HCT116 (cell line): ENCODE measurements at regions not wholly inside any gene's neighbourhood (a gene's known extent, or its start where the extent isn't known, plus 50 kb on each side); places are given as distances from the start of the nearest gene placed in this dataset.

Experiments used
- ATAC-seq: fragments of 200-7000 bp; cut with Tn5 transposase; 2 replicates; pipeline ENCODE4 v1.9.1; 2020; ENCODE audit warnings: mild to moderate bottlenecking, moderate library complexity
- BruUV-seq: library from RNA; stranded (reverse); fragments of 400-500 nt; replicated peaks from 2 replicates; lab custom pipeline; 2021; lab: Mats Ljungman, UMichigan
- CTCF ChIA-PET: fragments of 300-600 bp; sonication (Branson Sonifier 250); formaldehyde crosslinking; loops from one replicate; lab custom pipeline; 2021; ENCODE audit warnings: antibody characterized with exemption; lab: Charles Lee
- POLR2A ChIA-PET: fragments of 300-600, 350-600 bp; sonication (Branson Sonifier 250); formaldehyde crosslinking; loops from one replicate; lab custom pipeline; 2021; ENCODE audit warnings: antibody characterized with exemption; lab: Charles Lee
- RAD21 ChIA-PET, 2 experiments: fragments of 300-600 bp; sonication (Branson Sonifier 250); formaldehyde crosslinking; loops; one replicate each; lab custom pipeline; 2023; ENCODE audit warnings: low total read pairs in 2 of 2; ENCODE audit not compliant: uncharacterized antibody in 2 of 2, unreplicated experiment in 2 of 2, low non-redundant PET in 1 of 2; lab: Charles Lee
- DNase-seq: peaks from one replicate; pipeline ENCODE4 v3.0.0-alpha.2; 2010; ENCODE audit warnings: low read depth, low spot score
- H2AFZ ChIP-seq: fragments of 200-600 bp; shearing (Covaris generic), sonication (generic); 2 replicates; pipeline ENCODE4 v1.6.1; 2017; ENCODE audit warnings: low read depth, mixed run types, mixed read lengths, antibody characterized with exemption, low read length; ENCODE audit not compliant: poor library complexity, severe bottlenecking
- H3K27ac ChIP-seq: 2 replicates; pipeline ENCODE4 v1.5.1; 2012; ENCODE audit warnings: low read depth, low read length
- H3K27me3 ChIP-seq: fragments of 200-600 bp; sonication (generic); 2 replicates; pipeline ENCODE4 v1.6.1; 2016; ENCODE audit warnings: mixed run types, low read length, mixed read lengths; ENCODE audit not compliant: insufficient read depth
- H3K36me3 ChIP-seq, 2 experiments: fragments of 200-500 bp in 1 of 2; fragments of 200-600 bp in 1 of 2; sonication (Bioruptor generic) in 1 of 2; sonication (generic) in 1 of 2; 2 replicates each; pipeline versions ENCODE4 v1.5.1 to v1.6.1; 2014 to 2016; ENCODE audit warnings: low read length in 2 of 2, inconsistent platforms in 1 of 2, mixed read lengths in 1 of 2, mixed run types in 1 of 2; ENCODE audit not compliant: insufficient read depth in 2 of 2, control insufficient read depth in 1 of 2
- H3K4me1 ChIP-seq, 2 experiments: fragments of 200-600 bp in 1 of 2; sonication (generic) in 1 of 2; 2 replicates each; pipeline versions ENCODE4 v1.5.1 to v1.6.1; 2012 to 2017; ENCODE audit warnings: low read length in 2 of 2, inconsistent platforms in 1 of 2, mild to moderate bottlenecking in 1 of 2, mixed read lengths in 1 of 2, mixed run types in 1 of 2, moderate library complexity in 1 of 2; ENCODE audit not compliant: insufficient read depth in 2 of 2, control insufficient read depth in 1 of 2
- H3K4me2 ChIP-seq: fragments of 200-600 bp; sonication (generic); 2 replicates; pipeline ENCODE4 v1.6.1; 2017; ENCODE audit warnings: mixed run types, low read length, mixed read lengths
- H3K4me3 ChIP-seq, 2 experiments: fragments of 200-600 bp in 1 of 2; sonication (generic) in 1 of 2; replicated peaks in 1 of 2; 2 replicates each; pipeline ENCODE4 v1.5.1; 2011 to 2016; ENCODE audit warnings: low read length in 2 of 2, control low read depth in 1 of 2, low read depth in 1 of 2, mild to moderate bottlenecking in 1 of 2, mixed read lengths in 1 of 2, mixed run types in 1 of 2
- H3K79me2 ChIP-seq: fragments of 200-600 bp; sonication (generic); 2 replicates; pipeline ENCODE4 v1.6.1; 2017; ENCODE audit warnings: mild to moderate bottlenecking, mixed run types, low read length, moderate library complexity, mixed read lengths; ENCODE audit not compliant: insufficient read depth
- H3K9ac ChIP-seq: fragments of 200-600 bp; sonication (generic); 2 replicates; pipeline ENCODE4 v1.6.1; 2016; ENCODE audit warnings: low read length, mixed read lengths
- H3K9me2 ChIP-seq: fragments of 200-600 bp; sonication (generic), shearing (Covaris generic); 2 replicates; pipeline ENCODE4 v1.6.1; 2017; ENCODE audit warnings: mixed run types, mild to moderate bottlenecking, moderate library complexity; ENCODE audit not compliant: insufficient read depth
- H3K9me3 ChIP-seq, 2 experiments: fragments of 200-500 bp in 1 of 2; fragments of 200-600 bp in 1 of 2; sonication (Bioruptor generic) in 1 of 2; sonication (generic) in 1 of 2; 2 replicates each; pipeline ENCODE4 v1.6.1; 2014 to 2017; ENCODE audit warnings: low read length in 2 of 2, mixed read lengths in 2 of 2, inconsistent platforms in 1 of 2, low read depth in 1 of 2, mild to moderate bottlenecking in 1 of 2, mixed run types in 1 of 2, moderate library complexity in 1 of 2; ENCODE audit not compliant: control insufficient read depth in 1 of 2, insufficient read depth in 1 of 2
- H4K20me1 ChIP-seq: fragments of 200-600 bp; sonication (generic), shearing (Covaris generic); 2 replicates; pipeline ENCODE4 v1.6.1; 2017; ENCODE audit warnings: mixed run types, mild to moderate bottlenecking, moderate library complexity; ENCODE audit not compliant: insufficient read depth
- ATF3 ChIP-seq: IDR thresholded peaks from 2 replicates; pipeline ENCODE4 v1.6.1; 2012
- CEBPB ChIP-seq: IDR thresholded peaks from 2 replicates; pipeline ENCODE4 v1.6.1; 2012; ENCODE audit warnings: low read depth
- EZH2 ChIP-seq: fragments of 200-600 bp; sonication (generic); IDR thresholded peaks from 2 replicates; pipeline ENCODE4 v1.6.1; 2017; ENCODE audit warnings: antibody characterized with exemption, mixed run types
- POLR2A ChIP-seq: IDR thresholded peaks from 2 replicates; pipeline ENCODE4 v1.7.0; 2011; ENCODE audit warnings: borderline replicate concordance; ENCODE audit not compliant: insufficient read depth, insufficient read length; ENCODE audit errors: extremely low read depth
- RAD21 ChIP-seq: IDR thresholded peaks from 2 replicates; pipeline ENCODE4 v1.6.1; 2012; ENCODE audit warnings: low read depth, mild to moderate bottlenecking
- SIN3A ChIP-seq: IDR thresholded peaks from 2 replicates; pipeline ENCODE4 v1.6.1; 2012; ENCODE audit warnings: low read depth
- SP1 ChIP-seq: IDR thresholded peaks from 2 replicates; pipeline ENCODE4 v1.6.1; 2012; ENCODE audit warnings: low read depth
- SRF ChIP-seq: IDR thresholded peaks from 2 replicates; pipeline ENCODE4 v1.6.1; 2012; ENCODE audit warnings: low read depth
- ZBTB33 ChIP-seq: IDR thresholded peaks from 2 replicates; pipeline ENCODE4 v1.6.1; 2011; ENCODE audit warnings: mild to moderate bottlenecking, low read length, moderate library complexity; ENCODE audit not compliant: insufficient replicate concordance; ENCODE audit errors: extremely low read depth
- intact Hi-C: fragments of 100-400 bp; cut with micrococcal nuclease; formaldehyde crosslinking; loops from 2 replicates; pipeline ENCODE4 v1.10.0; 2022

- H3K27ac ChIP-seq, result no peak overlapping the region
- POLR2A ChIA-PET, result no interaction called here
- no peak overlapping the region for H2AFZ ChIP-seq
- DNase-seq, result no peak
- no peaks in the 10 kb centered on the region for H3K79me2 ChIP-seq
- no peaks in the 10 kb centered on the region for H3K36me3 ChIP-seq
- H3K27me3 ChIP-seq, result no peaks in the 10 kb centered on the region; the same call in 1 of the 2 replicates
- no peak overlapping the region for H3K4me3 ChIP-seq
- BruUV-seq, result no TSS peak
- RAD21 ChIA-PET, result no interaction called here
- no peak overlapping the region for H3K9ac ChIP-seq
- TF ChIP-seq SP1 (no peak), SRF (no peak), ATF3 (no peak), CEBPB (no peak), SIN3A (no peak), POLR2A (no peak), EZH2 (no peak)
- no peaks in the 10 kb centered on the region for H3K9me3 ChIP-seq
- ATAC-seq, result no peak
- H3K4me2 ChIP-seq, result no peak overlapping the region
- no peaks in the 10 kb centered on the region for H3K9me2 ChIP-seq
- intact Hi-C loops, result no loop called here
- no peaks in the 10 kb centered on the region for H4K20me1 ChIP-seq
- CTCF ChIA-PET, result no interaction called here
- peaks cover 0 to 9% of the 10 kb centered on the region in 2 experiments; a peak in 2 of 4 replicates for H3K4me1 ChIP-seq
Observed at GRCh38 chr2:88253375-88253774, 83.2 kb downstream of the THNSL2 start.

GRCh38 chr2:88252646-88253045 lies 82.5 kb downstream of the THNSL2 start:
- H3K27me3 ChIP-seq, result no peaks in the 10 kb centered on the region; the same call in 1 of the 2 replicates
- BruUV-seq, result no TSS peak
- no peak overlapping the region for H3K27ac ChIP-seq
- intact Hi-C loops, result no loop called here
- no peak overlapping the region for H3K4me2 ChIP-seq
- H3K9me2 ChIP-seq, result no peaks in the 10 kb centered on the region
- CTCF ChIA-PET, result no interaction called here
- no peak overlapping the region for H3K4me3 ChIP-seq
- H4K20me1 ChIP-seq, result no peaks in the 10 kb centered on the region
- RAD21 ChIA-PET, result no interaction called here
- POLR2A ChIA-PET, result no interaction called here
- no peak for TF ChIP-seq ZBTB33
- peak; percentile 17; the same call in 1 of the 2 replicates for TF ChIP-seq RAD21
- peaks cover 0 to 12% of the 10 kb centered on the region in 2 experiments; a peak in 2 of 4 replicates for H3K4me1 ChIP-seq
- DNase-seq, result no peak
- no peak overlapping the region for H3K9ac ChIP-seq
- no peak overlapping the region for H2AFZ ChIP-seq
- H3K36me3 ChIP-seq, result no peaks in the 10 kb centered on the region
- no peak for ATAC-seq
- no peaks in the 10 kb centered on the region for H3K79me2 ChIP-seq
- H3K9me3 ChIP-seq, result no peaks in the 10 kb centered on the region
